Uterus (tissue), 3 donors: ENCODE measurements at regions not wholly inside any gene's neighbourhood (a gene's known extent, or its start where the extent isn't known, plus 50 kb on each side); places are given as distances from the start of the nearest gene placed in this dataset.

Source experiments
- DNase-seq, 2 donors: peaks; one replicate each; pipeline ENCODE4 v3.0.0-alpha.2; 2019 to 2020
- H3K27ac ChIP-seq, 2 donors: fragments of 200-600 bp; sonication (generic); 1 replicate in 1 of 2; 2 replicates in 1 of 2; pipeline ENCODE4 v1.5.1; 2016 to 2018
- H3K27me3 ChIP-seq, 2 donors: fragments of 200-600 bp; sonication (generic); one replicate each; pipeline ENCODE4 v1.5.1; 2018 to 2019; ENCODE audit warnings: control low read depth in 1 of 2
- H3K36me3 ChIP-seq, 2 donors: fragments of 200-600 bp; sonication (generic); one replicate each; pipeline ENCODE4 v1.5.1; 2019; ENCODE audit warnings: control low read depth in 1 of 2
- H3K4me1 ChIP-seq, 2 donors: fragments of 200-600 bp; sonication (generic); one replicate each; pipeline ENCODE4 v1.5.1; 2018 to 2019; ENCODE audit warnings: control low read depth in 1 of 2
- H3K4me3 ChIP-seq, 2 donors: fragments of 200-600 bp; sonication (generic); 1 replicate in 1 of 2; 2 replicates in 1 of 2; pipeline ENCODE4 v1.5.1; 2018 to 2019; ENCODE audit warnings: mild to moderate bottlenecking in 1 of 2
- H3K9me3 ChIP-seq, 2 donors: fragments of 200-600 bp; sonication (generic); one replicate each; pipeline ENCODE4 v1.5.1; 2019; ENCODE audit warnings: control low read depth in 1 of 2
- CTCF ChIP-seq, 4 experiments: fragments of 200-600 bp in 2 of 4; fragments of 450-650 bp in 2 of 4; sonication (generic) in 2 of 4; IDR thresholded peaks; one replicate each; pipeline ENCODE4 v1.5.1; 2016 to 2019; ENCODE audit warnings: antibody characterized with exemption in 4 of 4, mild to moderate bottlenecking in 2 of 4, moderate library complexity in 1 of 4
- POLR2A ChIP-seq, 2 donors: fragments of 450-650 bp; IDR thresholded peaks; one replicate each; pipeline ENCODE4 v1.6.1; 2016; ENCODE audit warnings: antibody characterized with exemption in 2 of 2, mild to moderate bottlenecking in 1 of 2, moderate library complexity in 1 of 2
- intact Hi-C: fragments of 100-400 bp; cut with DNase I; formaldehyde crosslinking; loops from one replicate; pipeline ENCODE4 v1.15.1; 2023; ENCODE audit warnings: low total_unique reads
- donor health status: DM: yes; HTN: yes; CAD: no.

GRCh38 chr3:169029674-169030285 is 633.7 kb downstream of the MECOM start:
- no peaks in the 10 kb centered on the region for H3K36me3 ChIP-seq
- H3K9me3 ChIP-seq, result no peaks in the 10 kb centered on the region
- H3K27me3 ChIP-seq, result no peaks in the 10 kb centered on the region
- H3K27ac ChIP-seq, result no peak overlapping the region
- TF ChIP-seq POLR2A (IDR thresholded peaks at IDR 0.05) (no peak), CTCF (IDR thresholded peaks at IDR 0.05) (no peak)
- no peaks in the 10 kb centered on the region for H3K4me1 ChIP-seq
- no peak for DNase-seq
- intact Hi-C loops, result no loop called here
- H3K4me3 ChIP-seq, result no peak overlapping the region

- intact Hi-C loops, result no loop called here
- TF ChIP-seq POLR2A (IDR thresholded peaks at IDR 0.05) (no peak), CTCF (IDR thresholded peaks at IDR 0.05) (no peak)
- no peak for DNase-seq
Observed at GRCh38 chr3:169028716-169029115, 634.8 kb downstream of the MECOM start.

GRCh38 chr3:169026543-169027182 is 636.8 kb downstream of the MECOM start:
- TF ChIP-seq CTCF (IDR thresholded peaks at IDR 0.05), result no peak
- TF ChIP-seq POLR2A (IDR thresholded peaks at IDR 0.05), result no peak
- intact Hi-C loops, result no loop called here
- DNase-seq, result no peak
- Histone ChIP-seq H3K27me3 (no peaks in the 10 kb centered on the region), H3K36me3 (no peaks in the 10 kb centered on the region), H3K9me3 (no peaks in the 10 kb centered on the region), H3K4me3 (no peak overlapping the region), H3K4me1 (no peaks in the 10 kb centered on the region), H3K27ac (no peak overlapping the region)

More at GRCh38 chr3:169028716-169029115, 634.8 kb downstream of the MECOM start:
- H3K4me3 ChIP-seq, result no peak overlapping the region
- no peaks in the 10 kb centered on the region for H3K36me3 ChIP-seq
- no peaks in the 10 kb centered on the region for H3K27me3 ChIP-seq
- H3K27ac ChIP-seq, result no peak overlapping the region
- H3K4me1 ChIP-seq, result no peaks in the 10 kb centered on the region
- H3K9me3 ChIP-seq, result no peaks in the 10 kb centered on the region

GRCh38 chr3:169022457-169022856 is 641.1 kb downstream of the MECOM start:
- no peak for DNase-seq
- intact Hi-C loops, result no loop called here
- H3K4me3 ChIP-seq, result no peak overlapping the region
- H3K27me3 ChIP-seq, result no peaks in the 10 kb centered on the region
- no peaks in the 10 kb centered on the region for H3K9me3 ChIP-seq
- no peaks in the 10 kb centered on the region for H3K36me3 ChIP-seq
- TF ChIP-seq CTCF (IDR thresholded peaks at IDR 0.05) (no peak), POLR2A (IDR thresholded peaks at IDR 0.05) (no peak)
- H3K27ac ChIP-seq, result no peak overlapping the region
- H3K4me1 ChIP-seq, result no peaks in the 10 kb centered on the region

GRCh38 chr3:169020371-169020770 is 643.1 kb downstream of the MECOM start:
- Histone ChIP-seq H3K36me3 (no peaks in the 10 kb centered on the region), H3K4me1 (no peaks in the 10 kb centered on the region), H3K27me3 (no peaks in the 10 kb centered on the region), H3K9me3 (no peaks in the 10 kb centered on the region), H3K27ac (no peak overlapping the region), H3K4me3 (no peak overlapping the region)
- DNase-seq, result no peak
- TF ChIP-seq POLR2A (IDR thresholded peaks at IDR 0.05) (no peak), CTCF (IDR thresholded peaks at IDR 0.05) (no peak)
- intact Hi-C loops, result no loop called here
